Daoy (cell line): ENCODE measurements at regions not wholly inside any gene's neighbourhood (a gene's known extent, or its start where the extent isn't known, plus 50 kb on each side); places are given as distances from the start of the nearest gene placed in this dataset.

ENCODE experiments used
- DNase-seq: peaks from one replicate; pipeline ENCODE4 v3.0.0-alpha.2; 2015; ENCODE audit warnings: low read depth

DNA sequence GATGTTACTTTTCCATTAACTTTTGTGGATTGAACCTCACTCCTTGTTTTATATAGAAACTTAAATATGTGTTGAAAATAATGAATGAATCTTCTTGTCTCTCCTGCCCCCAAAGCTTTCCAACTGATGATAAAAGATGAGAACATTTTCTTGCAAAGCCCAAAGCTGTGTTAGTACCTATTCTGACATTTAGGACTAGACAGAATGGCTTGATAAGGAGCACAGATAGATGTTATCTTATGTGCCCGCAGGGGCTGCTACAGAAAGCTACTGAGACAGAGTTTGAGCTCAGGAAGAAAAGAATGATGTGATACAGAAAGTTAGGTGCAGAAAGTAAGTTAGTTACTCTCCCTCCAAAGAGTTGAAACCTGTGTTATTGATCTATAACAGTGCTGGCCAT is 109.4 kb upstream of the ATP11B start:
- DNase-seq, result no peak

DNA sequence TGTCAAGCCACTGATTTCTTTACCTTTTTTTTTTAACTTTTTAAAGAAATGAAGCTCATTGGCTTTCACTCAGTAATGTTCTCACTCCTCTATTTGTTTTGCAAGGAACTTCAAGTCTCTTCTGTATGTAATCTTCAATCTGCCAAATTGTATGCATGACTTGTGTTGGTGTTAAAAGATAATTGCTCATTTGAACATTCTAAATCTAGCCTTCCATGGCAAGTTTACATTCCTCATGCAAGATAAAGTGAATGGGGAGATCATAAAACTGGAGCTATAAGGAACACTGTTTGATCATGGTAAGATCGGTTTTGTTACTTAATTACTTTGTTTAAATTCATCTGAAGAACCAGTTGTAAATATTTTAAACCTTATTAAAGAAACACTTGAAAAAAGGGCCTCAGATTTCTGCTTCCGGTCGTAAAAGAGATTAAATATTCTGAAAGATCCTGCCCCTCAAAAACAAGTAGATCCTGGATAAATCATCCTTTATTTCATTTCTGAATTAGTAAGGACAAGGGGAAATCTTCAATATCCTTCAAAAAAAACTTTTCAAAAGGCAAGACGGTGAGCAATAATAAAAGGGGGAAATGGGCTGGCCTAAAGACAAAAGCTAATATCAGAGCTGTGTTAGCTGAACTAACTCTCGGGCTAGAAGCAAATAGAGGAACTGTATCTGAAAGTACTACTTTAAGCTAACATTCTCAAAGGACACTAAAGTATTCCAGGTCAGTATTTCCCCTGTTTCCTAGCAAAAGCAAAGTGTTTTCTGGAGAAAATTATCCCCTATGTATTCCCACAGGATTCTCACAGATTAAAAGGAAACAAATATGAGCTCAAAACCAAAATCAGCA is 107.0 kb upstream of the ATP11B start:
- DNase-seq, result no peak

DNA sequence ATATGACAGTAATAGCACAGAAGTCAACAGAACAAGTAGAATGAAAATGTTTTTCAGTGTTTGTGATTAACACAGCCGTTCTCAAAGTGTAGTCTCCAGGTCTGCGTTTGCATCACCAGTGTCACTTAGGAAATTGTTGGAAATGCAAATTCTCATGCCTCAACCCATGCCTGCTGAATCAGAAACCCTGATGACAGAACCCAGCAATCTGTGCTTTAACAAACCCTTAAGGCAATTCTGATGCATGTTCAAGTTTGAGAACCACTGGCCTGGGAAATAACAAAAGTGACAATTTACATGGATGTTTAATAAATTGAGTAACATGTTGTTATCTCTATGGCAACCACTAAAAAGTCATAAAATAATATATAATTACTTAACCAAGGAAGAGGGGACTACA is 103.1 kb upstream of the ATP11B start:
- DNase-seq, result no peak

DNA sequence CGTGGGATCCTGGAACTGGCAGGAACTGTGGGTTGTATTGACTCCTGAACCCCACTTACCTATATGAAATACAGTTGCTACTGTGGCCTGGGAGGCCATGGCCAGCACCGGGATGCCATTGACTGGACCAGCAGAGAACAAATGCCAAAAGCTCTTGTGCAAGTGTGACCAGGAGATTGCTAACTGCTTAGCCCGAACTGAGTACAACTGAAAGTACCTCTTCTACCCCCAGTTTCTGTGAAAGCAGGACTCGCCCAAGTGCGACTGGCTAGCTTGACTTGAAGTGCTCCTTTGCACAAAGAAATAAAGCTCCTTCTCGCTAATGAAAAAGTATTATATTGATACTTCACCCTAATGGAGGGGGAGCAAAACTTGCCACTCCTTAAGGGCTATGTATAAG is 101.3 kb upstream of the ATP11B start:
- DNase-seq, result no peak

DNA sequence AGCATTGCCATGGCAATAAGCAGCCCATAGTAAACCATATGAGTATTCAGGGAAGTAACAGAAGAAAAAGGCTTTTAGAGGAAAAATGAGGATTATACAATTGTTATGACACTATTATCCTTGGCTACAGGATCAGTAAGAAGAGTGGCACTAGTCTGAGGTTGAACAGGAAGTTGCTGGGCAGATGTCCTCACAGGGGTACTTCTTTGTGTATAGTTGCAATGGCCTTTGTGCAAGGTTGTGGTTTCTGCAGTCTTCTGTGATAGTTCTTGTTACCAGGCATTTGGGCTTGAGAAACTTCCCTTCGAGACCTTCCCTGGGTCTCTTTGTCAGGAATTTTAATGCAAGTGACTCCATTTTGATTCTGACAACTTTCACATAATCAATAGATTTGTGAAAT is 100.6 kb upstream of the ATP11B start:
- no peak for DNase-seq

DNA sequence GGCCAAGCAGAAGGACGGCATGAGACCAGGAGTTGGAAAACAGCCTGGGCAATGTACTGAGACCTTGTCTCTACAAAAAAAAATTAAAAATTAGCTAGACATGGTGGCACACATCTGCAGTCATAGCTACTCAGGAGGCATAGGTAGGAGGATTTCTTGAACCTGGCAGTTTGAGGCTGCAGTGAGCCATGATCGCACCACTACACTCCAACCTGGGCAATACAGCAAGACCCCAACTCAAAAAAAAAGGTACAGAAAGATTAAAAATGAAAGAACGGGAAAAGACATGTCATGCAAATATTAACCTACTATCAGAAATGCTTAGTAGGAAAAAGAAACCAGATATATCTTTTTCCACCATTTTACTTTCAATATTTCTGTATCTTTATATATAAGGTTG is 99.6 kb upstream of the ATP11B start:
- no peak for DNase-seq

DNA sequence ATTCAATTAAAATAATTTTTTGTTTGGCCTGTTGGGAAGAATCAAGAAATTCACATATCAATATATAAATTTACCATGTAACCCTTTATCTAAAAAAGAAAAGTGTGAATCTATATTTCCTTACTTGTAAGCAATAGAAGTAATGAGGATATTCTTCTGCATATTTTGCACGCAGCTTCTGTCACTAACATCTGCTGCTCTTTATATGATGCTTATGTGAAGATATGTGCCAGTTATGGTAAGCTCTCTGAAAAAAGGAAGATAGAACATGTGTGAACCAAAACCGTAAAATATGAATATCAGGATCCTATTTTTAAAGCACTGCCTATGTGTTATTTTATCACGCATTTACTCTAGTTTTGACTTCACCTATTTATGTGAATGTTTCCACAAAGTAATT is 96.4 kb upstream of the ATP11B start:
- no peak for DNase-seq

DNA sequence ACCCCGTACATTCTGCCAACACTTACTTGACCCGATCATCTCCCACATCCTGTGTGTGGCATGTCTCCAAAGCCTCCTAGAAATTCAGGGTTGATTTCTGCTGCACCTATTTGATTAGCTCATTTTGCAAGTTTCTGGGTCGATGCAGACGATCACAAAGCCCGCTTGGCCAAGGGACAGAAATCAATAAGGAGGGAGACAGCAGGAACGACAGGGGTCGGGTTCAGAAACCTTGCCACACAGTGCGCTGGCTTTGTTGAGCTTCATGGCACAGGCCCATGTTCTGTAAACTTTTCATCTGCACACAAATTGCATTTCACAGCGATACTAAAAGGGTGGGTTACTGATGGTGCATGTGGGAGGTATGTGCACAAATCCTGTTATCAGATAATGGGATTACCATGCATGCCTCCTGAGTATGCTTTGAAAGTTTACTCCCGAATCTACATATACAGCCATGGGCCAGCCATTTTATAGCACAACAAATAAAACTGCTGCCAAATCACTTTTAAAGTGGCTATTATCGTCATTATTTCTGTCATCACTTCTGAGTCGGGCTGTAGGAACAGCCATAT is 95.9 kb upstream of the ATP11B start:
- DNase-seq, result no peak

DNA sequence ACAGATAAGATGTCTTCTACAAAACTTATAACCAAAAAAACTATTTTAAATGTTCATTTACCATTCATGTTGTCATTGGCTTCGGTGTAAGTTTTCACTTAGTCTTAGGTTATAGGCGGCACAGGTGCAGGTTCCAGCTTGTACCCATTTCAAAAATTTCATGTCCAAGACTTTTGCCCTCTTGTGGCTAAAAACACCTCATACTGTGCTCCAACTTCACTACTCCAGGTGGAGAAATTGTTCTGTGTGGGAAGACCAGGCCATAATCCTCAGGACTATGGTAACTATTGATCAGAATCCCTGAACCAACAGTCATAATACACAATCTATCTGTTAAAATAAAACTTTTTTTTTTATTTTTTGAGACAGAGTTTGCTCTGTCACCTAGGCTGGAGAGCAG is 95.2 kb upstream of the ATP11B start:
- no peak for DNase-seq

DNA sequence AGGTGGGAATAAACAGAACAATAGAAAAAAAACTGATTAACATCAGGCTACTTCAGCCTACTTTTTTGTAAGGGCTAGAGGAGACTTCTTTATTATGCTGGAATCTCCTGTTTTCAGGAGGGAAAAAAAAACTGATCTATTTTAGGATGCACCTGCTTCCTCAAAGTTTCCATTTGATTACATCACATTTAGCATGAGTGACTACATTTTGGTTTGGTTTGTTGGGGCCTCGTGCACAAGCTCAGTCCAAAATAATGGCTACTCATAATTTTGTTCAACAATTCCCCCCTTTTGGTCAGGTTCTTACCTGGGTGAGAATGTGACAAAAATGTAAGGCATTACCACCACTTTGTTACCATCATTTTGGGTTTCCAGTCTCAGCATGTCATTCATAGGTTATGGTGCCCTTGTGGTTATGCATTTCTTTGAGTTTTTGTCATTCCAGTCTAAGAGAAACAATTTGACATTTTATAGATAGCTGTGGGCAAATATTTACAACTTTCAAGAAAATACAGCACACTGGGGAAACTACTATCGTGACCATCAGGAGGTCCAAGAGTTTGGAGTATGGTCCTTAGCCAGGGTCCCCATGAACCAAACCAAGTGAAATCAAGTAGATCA is 93.6 kb upstream of the ATP11B start:
- DNase-seq, result no peak

DNA sequence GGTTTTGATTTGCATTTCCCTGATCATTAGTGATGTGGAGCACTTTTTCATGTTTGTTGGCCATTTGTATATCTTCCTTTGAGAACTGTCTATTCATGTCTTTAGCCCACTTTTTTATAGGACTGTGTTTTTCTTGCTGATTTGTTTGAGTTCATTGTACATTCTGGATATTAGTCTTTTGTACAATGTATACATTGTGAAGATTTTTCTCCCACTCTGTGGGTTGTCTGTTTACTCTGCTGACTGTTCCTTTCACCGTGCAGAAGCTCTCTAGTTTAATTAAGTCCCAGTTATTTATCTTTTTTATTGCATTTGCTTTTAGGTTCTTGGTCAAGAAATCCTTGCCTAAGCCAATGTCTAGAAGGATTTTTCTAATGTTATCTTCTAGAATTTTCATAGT is 91.1 kb upstream of the ATP11B start:
- no peak for DNase-seq

DNA sequence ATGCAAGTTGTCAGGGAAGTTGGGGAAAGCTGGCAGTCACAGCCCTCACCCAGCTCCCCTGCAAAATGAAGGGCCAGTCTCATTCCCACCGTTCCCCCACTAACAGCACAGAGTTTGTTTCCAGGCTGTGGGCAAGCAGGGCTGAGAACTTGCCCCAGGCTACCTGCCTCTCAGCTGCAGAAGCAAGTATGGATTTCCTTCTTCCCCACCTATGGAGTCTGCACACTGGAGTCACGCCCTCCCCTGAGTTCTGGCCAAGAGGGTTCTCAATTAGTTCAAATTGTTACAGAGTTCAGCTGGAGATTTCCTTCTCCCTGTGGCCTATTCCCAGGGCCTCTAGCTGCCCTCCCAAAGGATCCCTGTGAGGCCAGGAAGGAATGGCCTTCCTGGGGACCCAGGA is 90.1 kb upstream of the ATP11B start:
- no peak for DNase-seq

DNA sequence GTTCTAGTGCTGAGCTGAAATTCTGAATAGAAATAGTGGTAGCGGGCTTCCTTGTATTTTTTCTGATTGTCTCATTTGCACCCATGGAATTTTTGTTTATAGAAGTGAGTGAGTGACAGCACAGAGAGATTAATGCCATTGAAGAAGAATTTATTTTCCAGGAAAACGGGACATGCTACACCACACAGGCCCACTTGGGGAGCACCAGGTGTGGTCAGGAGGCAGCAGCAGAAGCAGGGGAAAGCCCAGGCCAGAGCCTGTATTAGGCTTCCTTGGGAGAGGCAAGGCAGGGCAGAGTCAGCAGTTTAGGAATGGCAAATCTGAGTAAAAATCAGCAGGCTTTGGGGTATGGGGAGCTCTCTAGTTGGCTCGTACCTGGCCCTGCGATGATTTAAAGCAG is 88.4 kb upstream of the ATP11B start:
- no peak for DNase-seq

DNA sequence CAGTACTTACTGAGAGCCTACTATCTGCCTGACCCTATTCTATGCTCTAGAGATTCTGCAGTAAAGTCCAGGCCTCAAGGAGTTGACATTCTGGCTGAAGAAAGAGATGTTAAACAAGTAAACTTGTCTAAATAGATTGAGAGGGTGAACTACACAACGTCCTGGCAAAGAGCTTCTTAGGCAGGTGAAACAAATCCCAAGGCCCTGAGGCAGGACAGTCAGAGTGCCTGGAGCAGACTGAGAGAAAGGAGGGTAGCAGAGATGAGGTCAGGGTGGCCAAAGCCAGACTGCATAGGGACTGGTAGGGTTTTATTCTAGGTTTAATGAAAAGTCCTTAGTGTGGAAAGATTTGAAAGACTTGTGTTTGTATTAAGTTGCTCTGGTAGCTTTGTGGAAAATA is 84.5 kb upstream of the ATP11B start:
- DNase-seq, result no peak

DNA sequence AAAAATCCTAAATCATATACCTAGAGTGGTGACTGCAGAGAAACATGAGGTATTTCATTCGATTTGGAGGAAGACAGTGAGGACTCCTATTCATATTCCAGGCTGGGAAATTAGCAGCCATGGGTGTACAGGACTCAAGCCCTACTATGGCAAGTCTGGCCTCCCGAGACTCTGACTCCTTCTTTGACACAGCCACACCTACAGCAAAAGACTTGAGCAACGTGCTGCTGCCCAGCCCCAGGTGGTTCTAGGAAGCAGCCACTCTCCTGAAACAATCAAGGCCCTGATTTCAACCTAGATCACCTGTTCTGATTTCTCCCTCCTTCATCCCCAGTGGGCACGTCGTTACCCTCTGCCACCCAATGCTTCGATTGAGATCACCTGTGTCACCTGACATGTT is 84.0 kb upstream of the ATP11B start:
- no peak for DNase-seq

DNA sequence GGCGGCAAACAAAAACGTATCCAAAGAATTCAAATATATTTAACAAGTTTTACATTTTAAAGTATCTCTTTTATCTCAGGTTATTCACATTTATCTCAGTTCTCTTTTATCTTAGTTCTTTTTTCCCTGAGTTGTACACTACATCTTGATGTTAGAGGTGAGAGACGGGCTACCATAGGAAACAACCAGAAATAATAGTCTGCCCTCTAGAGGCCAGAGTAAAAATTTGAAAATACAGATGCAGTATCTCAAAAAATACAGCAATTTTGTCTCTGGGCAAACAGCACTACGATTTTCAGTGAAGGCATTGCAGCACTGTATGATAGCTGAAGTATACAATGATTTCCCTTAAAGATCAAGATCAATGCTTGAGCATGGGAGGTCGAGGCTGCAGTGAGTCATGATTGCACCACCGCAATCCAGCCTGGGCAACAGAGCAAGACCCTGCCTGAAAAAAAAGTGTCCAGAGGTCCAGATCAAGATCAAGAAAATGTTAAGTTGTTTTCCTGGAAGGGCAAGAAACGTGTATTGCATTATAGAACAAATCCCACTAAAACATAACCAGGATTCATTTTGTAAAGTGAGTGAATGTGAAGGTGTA is 82.6 kb upstream of the ATP11B start:
- no peak for DNase-seq

DNA sequence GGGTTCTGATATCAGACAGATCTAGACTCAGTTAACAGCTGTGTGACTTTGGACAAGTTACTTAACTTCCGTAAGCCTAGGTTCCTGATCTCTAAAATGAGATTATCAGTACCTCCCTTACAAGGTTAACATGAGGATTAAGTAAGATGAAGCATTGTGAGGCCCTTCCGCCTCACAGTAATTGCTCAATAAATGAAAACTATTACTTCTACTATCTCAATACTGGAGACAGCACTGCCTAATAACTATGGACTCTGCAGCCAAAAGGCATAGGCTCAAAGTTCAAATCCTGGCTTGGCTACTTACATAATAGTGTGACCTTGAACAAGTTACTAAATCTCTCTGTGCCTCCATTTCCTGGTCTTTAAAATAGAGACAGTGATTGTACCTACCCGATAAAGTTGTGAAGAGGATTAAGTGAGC is 82.0 kb upstream of the ATP11B start:
- DNase-seq, result no peak

DNA sequence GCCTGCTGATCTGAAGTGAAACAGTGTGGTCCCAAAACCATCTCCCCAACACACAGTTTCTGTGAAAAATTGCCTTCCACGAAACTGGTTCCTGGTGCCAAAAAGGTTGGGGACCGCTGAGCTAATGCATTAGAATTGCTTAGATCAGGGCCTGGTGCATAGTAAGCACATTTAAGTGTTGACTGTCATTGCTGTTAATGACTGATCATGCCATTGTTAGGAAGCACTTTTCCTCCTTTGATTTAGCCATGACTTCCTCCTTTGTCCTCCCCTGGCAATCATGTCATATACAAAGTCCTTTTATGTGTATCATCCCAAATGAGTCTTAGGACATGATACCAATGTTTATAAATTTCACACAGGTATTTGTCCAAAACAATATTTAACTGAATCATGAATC is 81.5 kb upstream of the ATP11B start:
- no peak for DNase-seq

DNA sequence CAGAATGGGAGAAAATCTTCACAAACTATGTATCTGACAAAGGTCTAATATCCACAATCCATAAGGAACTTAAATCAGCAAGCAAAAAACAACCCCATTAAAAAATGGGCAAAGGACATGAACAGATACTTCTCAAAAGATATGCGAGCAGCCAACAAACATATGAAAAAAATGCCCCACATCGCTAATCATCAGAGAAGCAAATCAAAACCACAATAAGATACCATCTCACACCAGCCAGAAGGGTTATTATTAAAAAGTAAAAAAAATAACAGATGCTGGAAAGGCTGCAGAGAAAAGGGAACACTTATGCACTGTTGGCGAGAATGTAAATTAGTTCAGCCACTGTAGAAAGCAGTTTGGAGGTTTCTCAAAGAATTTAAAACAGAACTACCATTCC is 80.2 kb upstream of the ATP11B start:
- DNase-seq, result no peak

DNA sequence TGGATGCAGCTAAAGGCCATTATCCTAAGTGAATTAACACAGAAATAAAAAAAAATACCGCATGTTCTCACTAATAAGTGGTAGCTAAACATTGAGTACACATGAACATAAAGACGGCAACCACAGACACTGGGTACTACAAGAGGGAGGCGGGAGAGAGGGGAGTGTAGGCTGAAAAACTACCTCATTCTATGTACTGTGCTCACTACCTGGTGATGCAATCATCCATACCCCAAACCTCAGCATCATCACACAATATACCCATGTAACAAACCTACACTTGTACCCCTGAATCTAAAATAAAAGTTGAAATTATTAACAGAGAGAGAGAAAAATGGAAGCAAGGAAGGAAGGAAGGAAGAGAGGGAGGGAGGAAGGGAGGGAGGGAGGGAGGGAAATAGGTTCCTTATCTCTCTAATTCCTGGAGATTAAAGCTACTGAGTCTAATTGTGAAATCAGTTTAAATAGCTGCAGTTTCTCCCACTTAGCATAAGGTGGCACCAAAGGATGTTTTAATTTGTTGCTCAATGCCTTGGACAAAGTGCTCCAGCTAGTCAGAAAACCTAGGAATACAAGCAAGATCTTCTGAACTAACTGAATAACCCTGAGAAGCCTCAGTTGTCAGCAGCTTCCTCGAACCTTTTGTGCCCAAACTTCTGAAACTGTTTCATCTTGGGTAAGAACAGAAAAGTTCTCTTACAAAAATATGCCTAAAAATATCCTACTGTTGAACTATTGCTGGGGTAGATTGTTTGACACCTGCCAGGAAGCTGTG is 79.4 kb upstream of the ATP11B start:
- DNase-seq, result peak; percentile 46

DNA sequence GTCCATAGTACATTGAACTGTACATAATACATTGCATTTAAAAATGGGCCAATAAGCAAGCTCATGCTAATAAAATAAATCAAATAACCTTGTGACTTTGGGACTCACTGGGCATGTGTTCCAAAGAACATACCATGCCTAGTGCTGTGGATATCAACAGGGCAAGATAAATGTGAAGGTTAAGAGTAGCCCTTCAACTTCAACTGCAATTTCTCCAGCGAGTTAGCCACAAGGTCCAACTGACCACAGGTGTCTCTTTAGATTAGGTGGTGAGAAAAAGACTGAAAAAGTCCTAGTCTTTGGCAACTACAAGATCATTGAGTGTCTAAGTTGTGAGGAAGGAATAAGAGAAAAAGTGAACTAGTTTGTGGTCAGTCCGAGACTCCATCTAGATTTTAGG is 78.3 kb upstream of the ATP11B start:
- DNase-seq, result no peak

DNA sequence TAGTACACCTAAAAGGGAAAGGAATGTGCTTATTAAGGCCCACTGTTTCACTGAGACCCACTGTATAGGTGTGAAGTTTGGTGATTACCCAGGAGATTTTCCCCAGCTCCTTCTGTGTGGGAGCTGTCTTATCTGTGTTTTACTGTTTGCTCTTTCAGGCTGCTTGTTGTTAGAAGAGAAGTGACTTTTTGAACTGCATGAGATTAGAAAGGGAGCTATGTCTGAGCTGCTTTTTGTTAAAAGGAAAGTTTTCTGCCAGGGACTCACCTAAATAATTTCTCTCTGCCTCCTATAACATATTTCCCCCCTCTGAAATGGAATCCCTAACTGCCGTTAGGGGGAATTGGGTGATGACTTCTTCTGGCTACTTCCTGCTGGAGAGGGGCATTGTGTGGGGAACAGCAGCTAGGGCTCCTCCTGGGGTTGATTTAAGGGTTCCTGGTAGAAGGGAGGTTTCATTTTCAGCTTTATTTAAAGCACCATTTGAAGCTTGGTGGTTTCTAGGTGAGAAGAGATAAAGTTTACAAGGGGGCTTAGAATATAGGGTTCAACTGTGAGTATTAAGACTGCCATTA is 77.1 kb upstream of the ATP11B start:
- DNase-seq, result no peak
